SK-N-SH treated with all-trans-retinoic acid at 6 μM for 48 hours (cell line): ENCODE measurements at regions not wholly inside any gene's neighbourhood (a gene's known extent, or its start where the extent isn't known, plus 50 kb on each side); places are given as distances from the start of the nearest gene placed in this dataset.

Experiments
- ATAC-seq: fragments of 200-7000 bp; cut with Tn5 transposase; 3 replicates; pipeline ENCODE4 v1.9.1; 2020; ENCODE audit warnings: mild to moderate bottlenecking, moderate library complexity
- ARNTL ChIP-seq: fragments of 450-650 bp; formaldehyde crosslinking; IDR thresholded peaks from 2 replicates; pipeline ENCODE4 v1.5.0; 2020; ENCODE audit warnings: low read depth, mild to moderate bottlenecking, moderate library complexity, borderline replicate concordance
- BACH2 ChIP-seq: fragments of 250-450 bp; sonication (Bioruptor Pico); IDR thresholded peaks from 2 replicates; pipeline ENCODE4 v1.9.0; 2021; ENCODE audit warnings: mild to moderate bottlenecking, borderline replicate concordance
- CREB5 ChIP-seq: fragments of 250-450 bp; sonication (Bioruptor Pico); IDR thresholded peaks from 2 replicates; pipeline ENCODE4 v1.5.1; 2020; ENCODE audit warnings: low read depth, mild to moderate bottlenecking, moderate library complexity
- CSDC2 ChIP-seq: fragments of 250-450 bp; sonication (Bioruptor Pico); IDR thresholded peaks from 2 replicates; pipeline ENCODE4 v1.5.0; 2020; ENCODE audit warnings: mild to moderate bottlenecking, moderate library complexity
- CSRNP3 ChIP-seq: fragments of 250-450 bp; sonication (Bioruptor Pico); IDR thresholded peaks from 2 replicates; pipeline ENCODE4 v1.5.1; 2021; ENCODE audit warnings: mild to moderate bottlenecking, moderate library complexity
- ESRRG ChIP-seq: fragments of 250-450 bp; sonication (Bioruptor Pico); IDR thresholded peaks from 2 replicates; pipeline ENCODE4 v1.6.1; 2021; ENCODE audit warnings: mild to moderate bottlenecking
- GLIS3 ChIP-seq: fragments of 250-450 bp; sonication (Bioruptor Pico); IDR thresholded peaks from 2 replicates; pipeline ENCODE4 v1.5.0; 2020; ENCODE audit warnings: mild to moderate bottlenecking, moderate library complexity
- ISL1 ChIP-seq: fragments of 250-450 bp; sonication (Bioruptor Pico); IDR thresholded peaks from 2 replicates; pipeline ENCODE4 v2.1.2; 2022; ENCODE audit warnings: mild to moderate bottlenecking, moderate library complexity
- PPARA ChIP-seq: fragments of 250-450 bp; sonication (Bioruptor Pico); IDR thresholded peaks from 2 replicates; pipeline ENCODE4 v1.5.0; 2020; ENCODE audit warnings: mild to moderate bottlenecking, borderline replicate concordance
- RARB ChIP-seq: fragments of 250-450 bp; sonication (Bioruptor Pico); IDR thresholded peaks from 2 replicates; pipeline ENCODE4 v1.8.0; 2021; ENCODE audit warnings: mild to moderate bottlenecking, moderate library complexity
- SNAI2 ChIP-seq: fragments of 250-450 bp; sonication (Bioruptor Pico); IDR thresholded peaks from 2 replicates; pipeline ENCODE4 v1.5.0; 2020; ENCODE audit warnings: mild to moderate bottlenecking, moderate library complexity
- TCF4 ChIP-seq: fragments of 250-450 bp; sonication (Bioruptor Pico); IDR thresholded peaks from 2 replicates; pipeline ENCODE4 v1.8.0; 2021; ENCODE audit warnings: mild to moderate bottlenecking, moderate library complexity, borderline replicate concordance
- TOX ChIP-seq: fragments of 250-450 bp; sonication (Bioruptor Pico); IDR thresholded peaks from 2 replicates; pipeline ENCODE4 v1.8.0; 2021; ENCODE audit warnings: mild to moderate bottlenecking, moderate library complexity, borderline replicate concordance
- TSHZ2 ChIP-seq: fragments of 250-450 bp; sonication (Bioruptor Pico); IDR thresholded peaks from 2 replicates; pipeline ENCODE4 v1.5.0; 2020; ENCODE audit warnings: mild to moderate bottlenecking, moderate library complexity
- ZC3H10 ChIP-seq: fragments of 250-450 bp; sonication (Bioruptor Pico); IDR thresholded peaks from 2 replicates; pipeline ENCODE4 v1.5.1; 2021; ENCODE audit warnings: mild to moderate bottlenecking, moderate library complexity
- ZFP3 ChIP-seq: fragments of 250-450 bp; sonication (Bioruptor Pico); IDR thresholded peaks from 2 replicates; pipeline ENCODE4 v1.5.0; 2020; ENCODE audit warnings: mild to moderate bottlenecking, moderate library complexity
- ZNF565 ChIP-seq: fragments of 450-650 bp; formaldehyde crosslinking; conservative IDR thresholded peaks from 2 replicates; pipeline ENCODE4 v1.5.0; 2020; ENCODE audit warnings: low read depth, mild to moderate bottlenecking, moderate library complexity
- ZNF8 ChIP-seq: fragments of 450-650 bp; formaldehyde crosslinking; IDR thresholded peaks from 2 replicates; pipeline ENCODE4 v1.5.0; 2020; ENCODE audit warnings: mild to moderate bottlenecking, moderate library complexity
- TF ChIP-seq, protein P1 (sequence below): fragments of 250-450 bp; sonication (Bioruptor Pico); IDR thresholded peaks from 2 replicates; pipeline ENCODE4 v1.8.0; 2020; ENCODE audit warnings: mild to moderate bottlenecking, moderate library complexity, borderline replicate concordance
- TF ChIP-seq, protein P2 (sequence below): fragments of 250-450 bp; sonication (Bioruptor Pico); IDR thresholded peaks from 2 replicates; pipeline ENCODE4 v1.8.0; 2021; ENCODE audit warnings: low read depth, mild to moderate bottlenecking, moderate library complexity, borderline replicate concordance

DNA sequence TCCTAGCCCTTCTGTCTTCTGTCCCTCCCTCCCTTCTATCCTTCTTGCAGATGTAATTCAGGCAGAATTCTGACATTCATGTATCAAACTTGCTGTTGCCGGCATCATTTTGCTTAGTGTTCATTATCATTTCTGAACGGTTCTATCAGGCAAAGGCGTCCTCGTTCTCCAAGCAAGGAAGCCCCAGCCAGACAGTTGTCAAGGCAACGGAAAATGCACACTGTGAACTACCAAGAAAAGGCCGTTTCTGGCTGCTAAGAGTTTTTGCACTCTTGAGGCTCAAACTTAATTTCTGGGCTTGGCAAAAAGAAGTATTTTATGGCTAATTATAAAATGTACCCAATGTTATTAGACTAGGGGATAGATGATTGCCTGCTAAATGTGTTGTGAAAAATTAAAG, 164.7 kb upstream of the KCNJ15 start:
- TF ChIP-seq BACH2 (CRISPR knock-in tag) (no peak), TOX (CRISPR knock-in tag) (no peak), SNAI2 (CRISPR knock-in tag) (no peak), PPARA (CRISPR knock-in tag) (no peak), ARNTL (CRISPR knock-in tag) (no peak), ISL1 (CRISPR knock-in tag) (no peak), ESRRG (CRISPR knock-in tag) (no peak), RARB (CRISPR knock-in tag) (no peak), ZNF8 (CRISPR knock-in tag) (no peak), ZNF565 (CRISPR knock-in tag) (no peak), CSRNP3 (CRISPR knock-in tag) (no peak), CREB5 (no peak), ZFP3 (CRISPR knock-in tag) (no peak), ZC3H10 (no peak), GLIS3 (CRISPR knock-in tag) (no peak), CSDC2 (CRISPR knock-in tag) (no peak)
- TF ChIP-seq, protein P1, sequence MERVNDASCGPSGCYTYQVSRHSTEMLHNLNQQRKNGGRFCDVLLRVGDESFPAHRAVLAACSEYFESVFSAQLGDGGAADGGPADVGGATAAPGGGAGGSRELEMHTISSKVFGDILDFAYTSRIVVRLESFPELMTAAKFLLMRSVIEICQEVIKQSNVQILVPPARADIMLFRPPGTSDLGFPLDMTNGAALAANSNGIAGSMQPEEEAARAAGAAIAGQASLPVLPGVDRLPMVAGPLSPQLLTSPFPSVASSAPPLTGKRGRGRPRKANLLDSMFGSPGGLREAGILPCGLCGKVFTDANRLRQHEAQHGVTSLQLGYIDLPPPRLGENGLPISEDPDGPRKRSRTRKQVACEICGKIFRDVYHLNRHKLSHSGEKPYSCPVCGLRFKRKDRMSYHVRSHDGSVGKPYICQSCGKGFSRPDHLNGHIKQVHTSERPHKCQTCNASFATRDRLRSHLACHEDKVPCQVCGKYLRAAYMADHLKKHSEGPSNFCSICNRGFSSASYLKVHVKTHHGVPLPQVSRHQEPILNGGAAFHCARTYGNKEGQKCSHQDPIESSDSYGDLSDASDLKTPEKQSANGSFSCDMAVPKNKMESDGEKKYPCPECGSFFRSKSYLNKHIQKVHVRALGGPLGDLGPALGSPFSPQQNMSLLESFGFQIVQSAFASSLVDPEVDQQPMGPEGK (CRISPR knock-in tag) = no peak
- ATAC-seq = no peak

- TF ChIP-seq TOX (CRISPR knock-in tag) (no peak), CSRNP3 (CRISPR knock-in tag) (no peak), SNAI2 (CRISPR knock-in tag) (no peak), TSHZ2 (CRISPR knock-in tag) (no peak), TCF4 (CRISPR knock-in tag) (no peak)
- TF ChIP-seq, protein P2, sequence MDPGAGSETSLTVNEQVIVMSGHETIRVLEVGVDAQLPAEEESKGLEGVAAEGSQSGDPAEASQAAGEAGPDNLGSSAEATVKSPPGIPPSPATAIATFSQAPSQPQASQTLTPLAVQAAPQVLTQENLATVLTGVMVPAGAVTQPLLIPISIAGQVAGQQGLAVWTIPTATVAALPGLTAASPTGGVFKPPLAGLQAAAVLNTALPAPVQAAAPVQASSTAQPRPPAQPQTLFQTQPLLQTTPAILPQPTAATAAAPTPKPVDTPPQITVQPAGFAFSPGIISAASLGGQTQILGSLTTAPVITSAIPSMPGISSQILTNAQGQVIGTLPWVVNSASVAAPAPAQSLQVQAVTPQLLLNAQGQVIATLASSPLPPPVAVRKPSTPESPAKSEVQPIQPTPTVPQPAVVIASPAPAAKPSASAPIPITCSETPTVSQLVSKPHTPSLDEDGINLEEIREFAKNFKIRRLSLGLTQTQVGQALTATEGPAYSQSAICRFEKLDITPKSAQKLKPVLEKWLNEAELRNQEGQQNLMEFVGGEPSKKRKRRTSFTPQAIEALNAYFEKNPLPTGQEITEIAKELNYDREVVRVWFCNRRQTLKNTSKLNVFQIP (CRISPR knock-in tag) = no peak
- ATAC-seq = no peak
These were observed 161.6 kb upstream of the KCNJ15 start for GRCh38 chr21:38095220-38095619.

GRCh38 chr21:38097789-38098188, 159.0 kb upstream of the KCNJ15 start:
- ATAC-seq = no peak
- no peak for TF ChIP-seq TOX (CRISPR knock-in tag)
- TF ChIP-seq BACH2 (CRISPR knock-in tag) = no peak
- no peak for TF ChIP-seq ZNF8 (CRISPR knock-in tag)
- TF ChIP-seq ARNTL (CRISPR knock-in tag) = no peak
- TF ChIP-seq CSRNP3 (CRISPR knock-in tag) = no peak
- no peak for TF ChIP-seq ISL1 (CRISPR knock-in tag)
- no peak for TF ChIP-seq ZFP3 (CRISPR knock-in tag)
- TF ChIP-seq, protein P1 (CRISPR knock-in tag) = no peak
- TF ChIP-seq, all 23 proteins: peak for 0
